ENCODE measurements at regions not wholly inside any gene's neighbourhood (a gene's known extent, or its start where the extent isn't known, plus 50 kb on each side); places are given as distances from the start of the nearest gene placed in this dataset.
A peak's percentile ranks its signal among the peaks of the same experiment; 100 is the strongest.

DNA sequence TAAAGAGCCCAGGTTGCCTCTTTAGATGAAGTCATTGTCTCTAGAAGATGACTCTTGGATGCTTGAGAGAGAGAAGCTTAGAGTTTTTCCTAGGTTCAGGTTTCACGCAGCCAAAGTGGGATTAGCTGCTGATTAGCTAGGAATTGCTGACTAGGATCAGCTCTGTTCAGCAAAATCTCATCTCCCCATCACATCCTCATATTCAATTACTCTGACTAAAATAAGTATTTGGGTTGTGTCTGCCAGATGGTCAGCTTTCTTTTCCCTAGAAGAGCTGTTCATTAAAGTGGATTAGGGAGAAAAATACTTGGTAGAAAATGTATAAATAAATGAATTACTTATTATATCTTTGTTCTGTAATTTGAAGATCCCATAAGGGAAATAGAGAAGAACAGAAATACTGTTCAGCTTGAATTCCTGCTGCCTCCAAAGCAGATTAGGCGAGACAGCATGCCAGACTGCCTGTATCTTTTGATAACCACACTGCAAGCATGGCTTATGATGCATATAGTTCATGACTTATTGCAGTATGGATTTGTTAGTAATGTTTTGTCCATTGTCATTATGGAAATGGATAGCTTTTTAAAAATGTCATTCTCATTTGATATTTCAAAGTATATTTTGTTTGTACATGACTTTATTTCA is 184.8 kb upstream of the CD180 start:
- no peak for DNase-seq

DNA sequence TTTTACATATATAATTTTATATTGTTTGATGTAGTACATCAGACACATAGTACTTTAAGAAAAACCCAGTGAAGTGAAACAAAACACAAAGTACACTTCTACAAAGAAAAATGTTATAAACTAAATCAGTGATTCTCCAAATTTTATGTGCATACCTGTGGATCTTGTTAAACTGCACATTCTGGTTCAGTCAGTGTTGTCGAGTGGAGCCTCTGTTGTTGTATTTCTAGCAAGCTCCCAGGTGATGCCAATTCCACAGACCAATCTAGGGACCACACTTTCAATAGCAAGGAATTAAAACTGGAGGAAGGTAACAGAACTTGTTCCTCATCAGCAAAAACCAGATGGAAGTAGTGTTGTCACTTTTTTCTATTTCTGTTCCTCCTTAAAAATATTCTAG is 183.8 kb upstream of the CD180 start:
- DNase-seq, result no peak

DNA sequence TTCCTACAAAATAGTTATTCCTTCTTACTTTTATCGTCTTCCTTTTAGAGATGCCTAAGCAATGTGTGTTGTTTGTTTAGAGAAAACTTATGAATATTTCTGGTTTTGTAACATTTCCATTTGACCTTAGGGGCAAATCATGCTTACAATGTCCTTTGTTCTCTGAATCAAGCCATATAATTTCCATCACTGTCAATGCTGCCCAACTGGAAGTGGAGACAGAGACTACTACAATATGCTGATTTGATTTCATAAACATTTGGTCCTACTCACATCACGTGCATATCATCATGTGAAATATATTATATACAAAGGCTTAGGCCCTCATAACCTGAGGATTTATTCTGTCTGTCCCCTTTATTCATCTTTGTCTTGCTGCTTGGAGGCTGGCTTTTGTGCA is 183.2 kb upstream of the CD180 start:
- DNase-seq, result no peak

DNA sequence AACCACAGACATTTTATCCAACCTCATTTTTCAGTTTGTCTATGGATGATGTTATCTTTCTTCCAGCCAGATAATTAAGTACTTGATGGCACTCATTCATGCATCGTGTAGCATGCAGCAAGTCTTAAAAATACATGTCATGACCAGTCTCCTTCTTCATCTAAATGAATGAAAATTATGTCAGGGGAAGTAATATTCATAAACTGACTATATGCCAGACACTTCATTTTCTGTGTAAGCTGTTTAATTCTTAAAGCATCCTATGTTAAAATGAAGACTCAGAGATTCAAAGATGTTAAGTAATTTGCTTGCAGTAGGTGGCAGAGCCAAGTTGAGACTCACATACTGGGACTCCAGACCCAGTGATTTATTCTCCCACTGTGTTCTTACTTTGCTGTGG is 181.7 kb upstream of the CD180 start:
- DNase-seq, result no peak

DNA sequence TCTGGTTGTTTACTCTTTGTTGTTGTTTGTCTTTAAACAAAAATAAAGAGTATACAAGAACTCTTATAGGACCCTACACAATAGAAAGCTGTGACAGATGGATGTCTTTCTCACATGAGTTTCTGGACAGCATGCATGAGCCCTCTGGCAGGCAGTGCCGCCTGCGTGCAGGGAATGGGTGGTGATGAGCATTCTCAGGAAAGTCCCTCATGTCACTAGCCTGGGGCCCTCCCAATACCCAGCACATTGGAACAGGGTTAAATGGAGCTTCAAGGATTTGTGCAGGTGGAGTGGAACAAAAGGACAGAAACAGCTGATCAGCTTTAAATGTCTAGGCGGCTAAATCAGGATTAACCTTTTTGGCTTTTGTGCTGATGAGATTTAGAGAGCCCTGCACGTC is 181.0 kb upstream of the CD180 start:
- no peak for DNase-seq

DNA sequence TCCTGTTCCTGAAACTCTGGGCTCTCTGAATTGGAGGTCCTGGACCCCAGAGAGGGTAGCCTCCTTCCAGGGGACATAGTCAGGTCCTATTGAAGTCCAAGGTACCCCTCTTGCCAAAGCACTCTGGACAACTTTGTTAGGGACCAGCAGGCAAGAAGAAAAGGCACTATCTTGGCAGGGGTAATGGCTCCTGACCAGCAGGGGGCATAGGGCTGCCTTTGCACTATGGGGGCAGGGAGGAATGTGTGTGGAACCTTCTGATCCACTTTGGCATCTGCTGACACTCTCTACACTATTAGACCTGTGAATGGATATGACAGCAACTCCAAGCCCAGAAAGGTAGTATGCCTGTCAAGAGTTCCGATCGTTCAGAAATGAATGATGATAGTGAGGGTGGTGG is 179.0 kb upstream of the CD180 start:
- no peak for DNase-seq

DNA sequence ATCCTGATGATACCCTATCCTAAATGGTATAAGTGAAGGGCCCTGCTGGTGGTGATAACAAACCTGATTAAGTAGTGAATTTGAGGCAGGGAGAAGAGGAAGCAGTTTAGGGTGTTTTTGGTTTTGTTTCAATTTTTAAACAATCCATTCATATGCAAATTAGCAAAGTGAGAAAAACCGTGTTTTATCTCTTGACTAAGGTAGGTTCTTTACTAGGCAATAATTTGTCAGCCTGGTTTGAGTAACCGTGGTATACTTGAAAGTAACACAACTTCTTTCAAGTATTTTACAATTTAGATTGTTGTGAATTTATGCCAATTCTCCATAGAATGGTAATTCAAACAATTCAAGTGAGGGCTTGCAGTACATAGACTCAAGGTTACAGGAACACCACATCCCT is 177.8 kb upstream of the CD180 start:
- DNase-seq, result no peak

DNA sequence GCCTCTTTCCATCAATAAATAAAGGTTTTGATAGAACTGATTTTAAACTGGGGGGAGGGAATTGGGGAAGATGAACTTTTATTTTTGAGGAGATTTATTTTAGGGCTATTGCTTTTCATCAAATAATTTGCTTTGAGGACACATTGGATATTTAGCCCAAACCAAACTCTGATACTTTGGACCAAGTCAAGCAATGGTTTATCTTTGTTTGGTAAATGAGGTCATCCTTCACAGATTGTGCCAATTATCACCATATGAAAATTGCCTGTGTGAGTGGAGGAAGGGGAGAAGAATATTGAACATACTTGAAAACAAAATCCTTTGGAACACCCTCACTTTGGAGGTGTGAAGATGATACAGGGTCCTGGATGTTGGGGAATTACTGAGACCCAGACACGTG is 176.9 kb upstream of the CD180 start:
- DNase-seq, result no peak

DNA sequence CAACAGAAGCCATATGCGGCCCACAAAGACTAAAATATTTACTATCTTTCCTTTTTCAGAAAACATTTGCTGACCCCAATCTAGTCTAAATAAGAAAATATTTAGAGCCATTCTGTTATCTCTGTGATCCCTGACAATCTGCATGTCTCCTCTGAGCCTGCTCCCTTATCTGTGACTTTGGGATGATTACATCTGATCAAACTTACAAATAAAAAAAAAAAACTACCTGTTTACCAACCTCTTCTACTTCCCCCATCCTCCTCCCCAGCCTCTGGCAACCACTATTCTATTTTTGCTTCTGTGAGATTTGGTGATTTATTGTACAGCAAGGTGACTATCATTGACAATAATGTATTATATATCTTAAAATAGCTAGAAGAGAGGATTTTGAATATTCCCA is 176.3 kb upstream of the CD180 start:
- DNase-seq, result no peak

DNA sequence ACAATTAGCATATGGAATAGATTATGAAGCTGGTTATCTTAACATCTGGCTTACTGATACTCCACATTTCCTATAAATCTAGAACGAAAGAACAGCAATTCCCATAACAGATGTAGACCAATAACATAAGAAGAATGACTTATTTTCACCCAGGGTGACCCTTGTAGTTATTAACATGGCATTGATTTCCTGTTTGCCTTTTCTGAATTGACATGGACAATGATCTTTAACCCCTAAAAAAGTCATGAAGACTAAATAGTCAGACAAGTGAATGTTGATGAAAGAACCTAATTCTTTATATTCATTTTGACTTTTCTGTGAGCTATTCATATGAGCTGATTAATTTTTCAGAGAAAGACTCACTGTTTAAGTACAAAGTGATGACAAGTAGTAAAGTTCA is 175.3 kb upstream of the CD180 start:
- no peak for DNase-seq

DNA sequence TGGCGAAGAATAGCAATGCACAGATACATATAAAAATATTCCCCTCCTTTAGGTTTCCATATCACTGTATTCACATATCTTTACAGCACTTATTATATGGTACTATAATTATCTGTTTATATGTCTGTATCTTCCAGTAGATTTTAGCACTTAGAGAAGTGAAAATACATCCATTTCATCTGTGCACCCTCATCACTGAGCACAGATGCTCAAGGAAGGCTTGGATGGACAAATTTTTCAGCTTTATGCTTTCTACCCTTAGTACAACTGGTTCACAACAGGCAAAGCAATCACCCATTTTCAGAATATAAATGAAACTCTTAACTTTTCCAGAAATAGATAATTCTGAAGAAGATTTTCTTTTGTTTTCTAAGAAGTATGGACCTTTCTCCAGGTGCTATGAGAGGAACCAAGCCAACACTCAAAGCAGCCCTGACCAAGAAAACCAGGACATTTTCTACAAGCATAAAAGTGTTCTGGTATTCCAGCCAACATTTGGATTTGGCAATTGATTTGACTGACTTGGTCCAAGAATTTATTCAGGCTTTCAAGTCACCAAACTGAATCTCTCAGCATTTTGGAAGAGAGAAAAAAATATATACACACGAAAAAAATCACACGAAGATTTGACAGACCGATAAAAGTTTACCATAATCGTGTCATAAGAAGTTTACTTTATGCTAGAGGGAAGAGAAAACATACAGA is 170.2 kb upstream of the CD180 start:
- DNase-seq, result no peak

DNA sequence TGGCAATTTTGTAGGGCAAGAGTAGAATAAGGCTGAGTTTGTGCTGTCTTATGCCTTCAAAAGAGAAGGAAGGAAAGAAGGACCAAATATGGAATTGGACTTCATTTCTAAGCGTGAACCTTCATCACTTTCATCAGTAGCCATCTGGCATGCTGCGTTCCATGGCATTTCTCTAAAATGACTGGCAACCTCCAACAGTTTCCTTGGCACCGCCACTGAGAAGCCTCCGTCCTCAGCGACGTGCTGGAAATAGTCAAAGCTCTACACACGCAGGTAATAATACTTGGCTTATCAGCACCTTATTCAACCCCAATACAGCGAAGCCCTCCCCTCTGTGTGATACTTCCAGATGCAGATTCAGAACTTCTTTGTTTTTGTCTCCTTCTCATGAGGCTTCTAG is 169.7 kb upstream of the CD180 start:
- DNase-seq, result no peak

DNA sequence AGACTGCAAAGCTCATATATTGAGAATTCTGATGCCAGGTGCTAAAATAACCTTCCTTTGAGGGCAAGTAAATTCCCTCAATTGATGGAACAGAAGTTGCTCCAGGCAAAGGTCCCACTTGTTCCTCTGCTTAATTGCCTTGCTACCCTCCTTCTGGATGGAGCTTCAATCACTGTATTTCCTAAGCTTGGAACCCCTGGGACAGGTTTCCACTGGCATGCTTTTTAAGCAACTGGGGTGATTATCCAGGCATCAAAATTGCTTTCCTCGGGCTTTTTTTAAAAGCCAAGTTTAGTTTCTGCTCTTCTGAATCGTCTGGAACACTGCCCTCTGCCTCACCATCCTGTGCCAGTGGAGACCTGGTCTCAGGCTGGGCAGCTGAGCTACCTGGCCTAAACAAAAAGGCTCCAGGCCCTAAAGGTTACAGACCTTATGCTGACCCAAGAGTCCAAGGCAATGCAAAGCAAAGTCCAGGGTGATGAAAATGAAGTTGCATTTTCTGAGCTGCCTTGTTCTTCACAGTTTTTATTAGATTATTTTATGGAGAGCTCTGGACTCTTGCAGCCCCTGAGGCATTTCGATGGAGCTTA is 167.9 kb upstream of the CD180 start:
- DNase-seq, result no peak

DNA sequence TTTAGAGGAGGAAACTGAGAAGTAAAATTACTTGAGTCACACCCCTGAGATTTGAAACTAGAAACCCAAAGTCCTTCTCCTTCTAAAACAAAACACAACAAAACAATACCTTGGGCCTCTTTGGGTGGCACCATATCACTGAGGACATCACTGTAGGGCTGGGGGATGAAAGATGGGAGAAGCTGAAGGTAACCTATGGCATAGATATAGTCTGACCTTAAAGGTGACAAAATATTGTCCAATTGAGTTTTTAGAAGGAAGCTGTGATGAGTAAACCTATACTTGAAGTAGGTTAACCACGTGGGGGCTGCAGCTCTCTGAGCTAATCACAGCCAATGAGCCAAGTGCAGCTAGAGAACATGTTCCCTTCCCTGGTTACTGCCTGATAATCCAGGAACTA is 167.4 kb upstream of the CD180 start:
- no peak for DNase-seq

DNA sequence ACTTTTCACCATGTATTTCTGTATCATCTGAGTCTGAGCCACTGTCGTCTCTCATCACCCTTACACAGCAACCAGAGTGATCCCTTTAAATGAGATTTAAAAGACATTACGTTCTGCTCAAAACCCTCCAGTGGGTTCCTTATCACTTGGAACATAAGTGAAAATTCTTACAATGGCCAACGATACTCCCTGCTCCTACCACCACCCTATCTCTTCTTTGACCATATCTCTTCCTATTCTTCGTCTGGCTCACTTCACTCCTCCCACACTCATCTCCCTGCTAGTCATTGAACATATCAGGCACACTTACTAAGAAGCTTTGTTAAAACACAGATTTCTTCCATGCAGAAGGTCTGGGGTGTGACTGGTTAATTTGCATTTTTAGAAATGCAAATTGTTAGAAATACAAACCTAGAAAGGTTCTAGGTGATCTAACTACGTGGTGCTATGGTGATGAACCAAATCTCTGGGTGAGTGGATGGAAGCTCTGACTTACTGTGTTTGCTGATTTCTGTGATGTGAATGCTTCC is 166.6 kb upstream of the CD180 start:
- DNase-seq, result peak; percentile 63

DNA sequence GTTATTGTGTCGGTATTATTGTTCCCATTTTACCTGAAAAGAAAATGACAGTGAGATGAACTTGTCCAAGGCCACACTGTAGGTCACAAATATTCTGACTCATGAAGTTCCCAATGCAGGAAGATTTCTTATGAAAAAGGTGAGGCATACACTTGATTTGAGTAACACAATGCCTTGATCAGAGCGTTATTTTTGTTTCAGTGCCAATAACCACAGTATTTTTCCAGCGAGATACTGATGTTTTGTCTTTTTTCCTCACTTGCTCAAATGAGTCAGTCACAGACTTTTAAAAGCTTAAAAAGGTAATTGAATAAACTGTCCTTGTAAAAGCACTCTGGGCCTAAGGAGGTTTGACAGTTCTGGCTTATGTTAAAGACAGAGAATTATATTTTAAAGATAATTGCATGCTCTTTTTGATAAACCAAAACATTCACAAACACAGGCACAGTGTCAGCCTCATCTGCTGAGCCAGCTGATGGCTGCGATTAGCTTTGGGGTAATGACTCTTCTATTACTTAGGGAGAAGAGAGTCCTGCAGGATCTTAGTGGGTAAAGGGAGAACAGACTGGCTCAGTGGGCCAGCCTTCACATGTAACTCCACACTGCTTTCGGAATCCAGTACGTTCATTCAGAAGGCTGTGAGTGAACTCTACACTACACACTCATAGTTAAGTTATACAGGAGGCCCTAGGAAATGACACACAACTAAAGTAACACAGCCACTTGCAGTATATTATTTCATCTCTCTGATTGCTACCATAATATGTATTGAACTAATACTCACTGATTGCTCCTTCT is 165.5 kb upstream of the CD180 start:
- no peak for DNase-seq

DNA sequence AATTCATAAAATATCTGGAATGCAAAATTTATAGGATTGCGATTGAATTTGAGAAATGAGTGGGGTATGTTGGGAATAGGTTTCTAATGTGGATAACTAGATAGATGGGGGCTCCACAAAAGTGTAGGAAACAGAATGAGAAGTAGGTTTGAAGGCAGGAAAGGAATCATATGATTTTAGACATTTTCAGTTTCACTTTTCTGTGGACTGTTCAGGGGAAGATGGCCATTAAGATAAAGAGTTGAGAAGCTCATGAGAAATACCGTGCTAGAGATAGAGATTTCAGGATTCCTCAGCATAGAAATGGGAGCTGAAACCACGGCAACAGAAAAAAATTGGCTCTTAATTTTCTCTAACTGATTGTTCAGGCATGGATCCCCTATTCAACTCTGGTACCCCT is 163.4 kb upstream of the CD180 start:
- DNase-seq, result no peak

DNA sequence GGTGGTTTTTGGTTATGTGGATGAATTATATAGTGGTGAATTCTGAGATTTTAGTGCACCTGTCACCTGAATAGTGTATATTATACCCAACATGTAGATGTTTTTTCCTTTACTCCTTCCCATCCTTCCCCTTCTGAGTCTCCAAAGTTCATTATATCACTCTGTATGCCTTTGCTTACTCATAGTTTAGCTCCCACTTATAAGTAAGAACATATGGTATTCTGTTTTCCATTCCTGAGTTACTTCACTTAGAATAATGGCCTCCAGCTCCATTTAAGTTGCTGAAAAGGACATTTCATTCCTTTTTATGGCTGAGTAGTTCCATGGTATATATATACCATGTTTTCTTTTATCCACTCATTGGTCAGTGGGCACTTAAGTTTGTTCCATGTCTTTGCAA is 161.6 kb upstream of the CD180 start:
- DNase-seq, result no peak

DNA sequence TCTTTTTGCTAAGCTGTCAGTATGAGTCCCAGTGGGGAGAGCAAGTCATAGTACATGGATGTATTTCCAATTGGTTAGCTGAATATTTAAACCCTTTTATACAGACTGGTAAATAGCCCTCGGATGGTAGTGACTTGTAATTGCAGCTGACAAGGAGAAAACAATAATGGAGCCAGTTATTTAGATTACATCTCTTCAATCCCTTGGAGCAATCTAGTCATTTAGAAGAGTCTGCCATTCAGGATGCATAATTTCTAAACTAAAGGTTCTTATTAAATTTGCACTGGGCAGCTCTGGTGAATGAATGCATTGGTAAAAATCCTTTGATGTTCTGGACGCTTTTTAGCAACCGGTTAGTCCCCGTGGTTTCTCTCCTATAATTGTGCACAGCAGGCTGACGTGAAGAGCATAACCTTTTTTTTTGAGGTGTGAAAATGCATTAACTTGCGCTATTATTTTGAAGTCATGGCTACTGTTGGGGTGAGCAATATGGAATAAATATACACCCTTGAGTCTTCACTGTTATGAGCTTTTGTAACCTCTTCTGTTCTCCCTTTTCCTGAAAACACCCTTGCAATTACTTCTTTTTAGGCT is 158.6 kb upstream of the CD180 start:
- DNase-seq, result no peak

DNA sequence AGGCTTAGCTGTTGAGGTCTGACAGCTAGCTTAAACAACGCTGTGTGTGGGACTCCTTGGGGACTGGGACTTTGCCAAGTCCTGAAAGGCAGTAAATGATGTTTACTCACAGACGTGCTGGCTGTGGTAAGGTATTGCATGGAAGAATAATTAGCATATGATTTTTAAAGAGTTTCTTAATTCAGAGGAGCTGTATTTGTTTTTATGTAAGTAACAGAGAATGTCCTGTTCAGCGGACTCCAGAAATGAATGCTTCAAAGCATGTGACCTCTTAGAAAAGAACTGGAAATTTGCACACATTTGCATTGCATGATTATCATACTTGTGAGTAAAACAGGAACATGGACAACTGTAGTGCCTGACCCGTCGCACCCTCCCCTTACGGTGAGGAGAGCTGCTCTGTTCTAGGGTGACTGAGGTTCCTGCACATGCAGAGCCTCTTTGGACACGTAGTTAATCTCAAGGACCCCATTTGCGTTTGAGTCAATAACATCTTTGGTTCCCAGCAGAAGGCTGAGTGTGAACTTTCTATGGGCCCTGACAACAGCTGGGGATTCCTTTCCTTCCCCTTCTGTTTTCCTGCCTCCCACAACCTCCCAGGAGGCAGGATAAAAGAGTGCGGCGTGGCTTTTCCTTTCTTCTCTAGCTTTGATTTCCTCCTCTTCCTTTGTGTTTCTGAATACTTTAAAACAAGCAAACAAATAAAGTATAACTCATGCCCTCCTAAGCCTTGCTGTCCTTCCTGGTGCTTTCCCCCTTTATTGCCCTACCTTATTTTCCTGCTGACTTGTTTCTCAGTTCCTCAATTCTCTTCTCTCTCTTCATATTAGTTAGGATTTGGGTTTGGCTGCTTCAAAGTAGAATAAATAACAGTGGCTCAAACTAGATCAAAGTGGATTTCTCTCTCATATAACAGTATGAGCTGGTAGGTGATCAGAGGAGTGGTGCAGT is 157.2 kb upstream of the CD180 start:
- DNase-seq, result no peak

DNA sequence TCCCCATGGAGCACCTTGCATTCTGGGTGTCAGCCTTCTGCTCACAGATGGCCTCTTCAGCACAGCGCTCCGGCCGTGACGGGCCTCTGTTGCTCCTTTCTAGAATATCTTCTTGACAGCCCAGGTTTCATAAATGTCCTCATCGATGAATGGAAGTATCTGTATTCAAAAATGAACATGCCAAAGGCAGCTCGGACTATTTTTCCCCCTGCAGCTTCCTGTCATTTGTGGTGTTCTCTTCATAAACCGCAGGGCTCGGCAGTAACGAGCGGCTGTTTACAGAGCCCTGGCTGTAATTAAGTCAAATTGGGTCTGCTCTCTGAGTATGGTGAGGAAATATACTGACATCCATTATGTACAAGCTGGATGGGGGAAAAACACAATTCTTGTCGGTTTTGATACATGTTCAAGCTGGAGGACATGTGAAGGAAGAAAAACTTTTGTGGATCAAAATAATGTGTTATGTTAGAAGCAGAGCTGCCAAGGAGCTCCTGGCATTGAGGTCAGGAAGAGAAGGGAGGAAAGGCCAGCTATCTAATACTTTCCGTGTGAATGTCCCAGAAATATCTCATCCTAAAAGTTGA is 154.1 kb upstream of the CD180 start:
- DNase-seq, result peak; percentile 7

DNA sequence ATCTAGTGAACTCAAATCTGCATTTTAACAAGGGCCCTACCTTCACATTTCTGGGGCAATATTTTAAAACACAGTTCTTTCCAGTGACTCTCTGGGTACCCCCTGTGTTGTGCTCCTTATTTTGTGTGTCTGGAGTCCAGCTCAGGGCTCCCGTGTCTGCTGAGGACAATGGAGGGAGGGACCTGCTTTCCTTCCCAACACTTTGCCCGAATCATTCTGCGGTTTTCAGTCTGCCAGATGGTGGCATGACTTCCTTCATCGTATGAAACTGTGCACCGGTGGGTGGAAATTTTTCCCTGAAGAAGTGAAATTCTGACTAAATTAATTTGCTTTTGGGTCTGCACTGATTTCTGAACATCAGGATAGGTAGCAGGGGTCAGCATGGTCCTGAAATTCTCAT is 153.6 kb upstream of the CD180 start:
- no peak for DNase-seq
